SK-N-DZ (cell line): ENCODE measurements at regions not wholly inside any gene's neighbourhood (a gene's known extent, or its start where the extent isn't known, plus 50 kb on each side); places are given as distances from the start of the nearest gene placed in this dataset.

Experiments used
- DNase-seq: peaks from one replicate; pipeline ENCODE4 v3.0.0-alpha.2; 2015; ENCODE audit warnings: low spot score

DNA sequence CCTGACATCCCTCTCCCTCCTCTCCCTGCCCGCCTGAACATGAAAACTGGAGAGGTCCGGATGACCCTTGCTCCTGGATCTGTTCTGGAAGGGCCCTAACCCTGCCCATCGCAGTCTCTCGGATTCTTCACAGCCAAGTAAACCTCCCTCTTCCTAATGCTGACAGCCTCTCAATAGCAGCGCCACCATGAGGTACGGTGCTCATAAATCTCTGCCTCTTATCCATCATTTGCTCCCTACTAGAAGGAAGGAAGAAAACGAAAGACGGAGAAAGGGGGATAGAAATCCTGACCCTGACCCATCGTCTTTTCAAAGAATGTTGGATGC, 257.9 kb downstream of the BCL11A start:
- DNase-seq = no peak

DNA sequence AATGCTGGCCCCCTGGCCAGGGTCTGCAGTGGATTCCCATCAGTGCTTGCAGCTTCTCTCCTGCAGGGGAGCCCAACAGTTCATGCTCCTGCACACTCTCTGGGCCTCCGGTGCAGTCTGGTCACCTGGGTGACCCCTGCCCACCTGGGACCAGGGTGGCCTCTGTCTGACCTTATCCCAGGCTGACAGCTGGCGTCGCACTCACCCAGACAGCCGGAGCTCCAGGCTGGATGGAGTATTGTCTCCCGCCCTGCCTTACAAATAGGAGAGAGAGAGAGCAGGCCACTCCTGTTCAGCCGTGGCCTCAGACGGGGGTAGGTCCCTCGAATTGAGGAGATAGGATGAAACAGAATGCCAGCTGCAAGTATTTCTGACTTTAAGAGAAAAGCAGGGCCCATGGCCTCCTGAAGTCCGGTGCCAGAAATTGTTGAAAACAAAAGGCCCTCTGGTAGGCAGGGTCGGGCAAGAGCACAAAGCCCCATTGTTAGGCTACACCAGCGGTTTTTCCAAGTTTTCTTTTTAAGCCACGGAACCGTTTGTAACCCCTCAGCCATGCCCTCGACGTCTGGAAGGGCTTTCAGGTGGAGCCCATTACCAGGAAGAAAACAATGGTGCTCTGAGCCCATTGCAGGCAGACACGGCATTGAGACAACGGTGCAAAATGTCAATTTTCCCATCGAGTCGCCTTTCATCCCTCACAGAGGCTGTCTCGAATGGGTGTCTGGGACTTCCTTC, 258.4 kb downstream of the BCL11A start:
- DNase-seq = peak; percentile 26

DNA sequence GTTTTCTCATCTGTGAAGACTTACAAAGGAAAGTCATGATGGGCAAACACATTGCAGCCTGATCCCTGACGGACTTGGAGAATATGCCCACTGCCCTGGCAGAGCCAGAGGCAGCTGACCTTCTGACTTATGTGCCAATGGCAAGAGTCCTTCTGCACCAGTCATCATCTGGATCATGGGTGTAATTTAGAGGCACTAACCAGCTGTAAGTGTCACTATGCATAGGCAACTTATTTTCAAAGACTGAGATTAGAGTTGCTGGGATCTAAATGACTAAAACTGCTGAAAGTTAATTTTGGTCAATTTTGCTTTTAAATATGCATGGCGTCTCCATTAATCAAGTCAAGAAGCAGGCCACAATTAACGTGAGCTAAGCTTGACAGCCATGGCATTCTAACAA, 261.2 kb downstream of the BCL11A start:
- DNase-seq = no peak

DNA sequence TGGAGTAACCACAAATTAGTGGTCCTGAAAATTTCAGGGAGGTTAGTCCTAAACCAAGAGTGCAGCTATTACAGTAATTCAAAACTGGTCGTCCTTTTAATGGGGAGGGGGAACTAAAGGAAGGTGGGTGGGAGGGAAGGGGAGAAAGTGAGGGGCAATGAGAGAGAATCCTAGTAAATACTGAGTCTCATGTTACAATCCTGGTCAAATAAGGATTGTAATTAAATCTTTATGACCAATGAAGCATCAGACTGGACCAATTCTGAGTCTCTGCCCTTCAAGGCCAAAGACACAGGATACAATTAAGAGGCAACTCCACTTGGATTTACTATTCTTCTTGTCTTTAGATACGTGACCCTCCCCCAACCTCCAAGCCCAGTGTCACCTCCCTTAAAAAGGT, 262.9 kb downstream of the BCL11A start:
- DNase-seq = no peak

- DNase-seq = no peak
Measured at GRCh38 chr2:60285626-60286316, 267.7 kb downstream of the BCL11A start.

- DNase-seq = no peak
Measured at GRCh38 chr2:60283626-60284025, 269.8 kb downstream of the BCL11A start.

- no peak for DNase-seq
Measured at GRCh38 chr2:60282886-60283285, 270.6 kb downstream of the BCL11A start.

GRCh38 chr2:60281730-60282129, 271.7 kb downstream of the BCL11A start:
- DNase-seq = no peak

DNA sequence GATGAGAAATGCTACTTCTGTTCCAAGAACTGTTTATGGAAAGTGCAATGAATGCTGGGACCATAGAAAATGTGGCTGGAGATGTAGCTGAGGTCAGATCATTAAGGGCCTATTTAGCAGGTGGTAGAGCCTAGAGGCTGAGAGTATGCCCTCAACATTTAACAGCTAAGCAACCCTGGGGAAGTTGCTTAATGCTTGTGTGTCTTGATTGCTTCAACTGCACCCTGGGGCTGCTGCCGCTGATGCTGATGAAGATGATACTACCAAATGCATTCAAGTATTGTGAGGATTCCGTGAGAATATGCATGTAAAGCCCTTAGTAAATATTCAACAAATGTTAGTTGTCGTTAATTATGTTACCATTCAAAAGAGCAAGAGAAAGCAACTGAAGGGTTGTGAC, 273.2 kb downstream of the BCL11A start:
- DNase-seq = no peak

- no peak for DNase-seq
Measured at GRCh38 chr2:60278906-60279305, 274.5 kb downstream of the BCL11A start.

DNA sequence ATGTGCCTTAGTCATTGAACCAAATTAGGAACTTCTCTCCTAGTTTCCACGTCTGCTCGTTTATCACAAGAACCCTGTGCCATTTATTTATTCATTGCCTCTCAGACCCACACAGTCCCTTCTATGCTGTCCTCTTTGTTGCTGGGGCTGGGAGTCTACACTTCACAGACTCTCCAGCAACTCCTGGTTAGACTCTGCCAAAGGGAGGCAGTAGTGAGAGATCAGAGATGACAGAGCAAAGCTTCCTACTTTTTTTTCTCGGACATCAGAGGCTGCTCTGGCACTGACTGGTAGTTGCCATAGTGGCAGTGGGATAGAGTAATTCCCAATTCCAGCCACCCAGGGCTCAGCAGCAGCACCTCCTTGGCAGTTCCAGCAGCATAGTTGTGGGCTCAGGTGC, 277.5 kb downstream of the BCL11A start:
- DNase-seq = no peak

DNA sequence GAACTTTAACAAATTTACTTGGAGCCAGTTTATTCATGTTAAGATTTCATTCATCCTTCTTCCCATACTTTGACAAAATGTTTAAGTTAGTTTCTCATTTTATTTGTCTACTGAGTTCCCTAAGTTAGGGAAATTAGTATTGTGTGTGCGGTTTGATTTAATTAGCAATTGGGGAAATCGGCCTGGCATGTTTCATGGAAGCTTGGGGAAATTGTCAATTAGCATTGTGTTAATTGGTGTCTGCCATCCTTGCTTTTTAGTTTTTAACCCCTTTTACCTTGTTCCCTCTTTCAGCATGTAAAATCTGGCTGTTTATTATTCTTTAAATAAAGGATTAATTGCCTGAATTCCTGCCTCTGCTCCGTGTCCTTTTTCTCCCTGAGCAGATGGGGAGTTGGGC, 279.6 kb downstream of the BCL11A start:
- DNase-seq = no peak

DNA sequence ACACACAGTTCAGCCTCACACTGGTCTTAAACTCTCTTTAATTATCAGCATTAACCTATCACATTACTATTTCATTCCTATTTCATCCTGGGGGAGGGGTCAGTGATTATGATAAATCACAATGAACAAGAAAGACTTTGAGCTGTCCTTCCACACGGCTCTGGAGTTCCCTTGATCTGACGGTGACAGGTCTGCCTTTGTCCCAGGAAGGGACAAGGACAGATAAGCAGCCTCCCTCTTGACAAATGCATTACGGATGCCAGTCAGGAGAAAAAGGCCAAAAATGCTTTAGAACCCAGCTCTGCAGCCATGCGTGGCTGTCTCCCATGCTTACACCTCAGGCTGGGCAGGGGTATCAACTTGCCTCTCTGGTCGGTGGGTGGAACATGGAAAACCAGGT, 281.7 kb downstream of the BCL11A start:
- no peak for DNase-seq

- no peak for DNase-seq
Measured at GRCh38 chr2:60271131-60271530, 282.3 kb downstream of the BCL11A start.

- no peak for DNase-seq
Measured at GRCh38 chr2:60268661-60269060, 284.8 kb downstream of the BCL11A start.

GRCh38 chr2:60268032-60268431, 285.4 kb downstream of the BCL11A start:
- DNase-seq = no peak

DNA sequence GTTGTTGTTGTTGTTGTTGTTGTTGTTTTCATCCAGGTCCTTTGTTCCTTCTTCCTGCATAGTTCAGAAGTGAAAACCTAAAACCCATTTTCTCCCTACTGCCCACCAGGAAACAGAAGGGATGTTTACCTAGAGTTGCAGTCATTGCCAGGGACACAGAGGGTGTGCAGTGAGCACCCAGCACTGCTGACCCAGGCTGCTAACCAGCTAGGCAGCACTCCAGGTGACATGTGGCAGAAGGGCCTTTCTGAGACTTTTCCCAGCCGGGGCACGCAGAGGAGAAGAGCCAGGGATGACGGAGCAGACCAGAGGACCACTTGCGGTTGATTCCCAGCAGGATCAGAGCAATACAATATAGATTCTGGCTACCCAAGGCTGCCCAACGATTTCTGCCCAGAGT, 286.3 kb downstream of the BCL11A start:
- no peak for DNase-seq

GRCh38 chr2:60262178-60262577, 291.3 kb downstream of the BCL11A start:
- no peak for DNase-seq

- no peak for DNase-seq
Measured at GRCh38 chr2:60260639-60261296, 292.7 kb downstream of the BCL11A start.

GRCh38 chr2:60259781-60260180, 293.7 kb downstream of the BCL11A start:
- DNase-seq = no peak

DNA sequence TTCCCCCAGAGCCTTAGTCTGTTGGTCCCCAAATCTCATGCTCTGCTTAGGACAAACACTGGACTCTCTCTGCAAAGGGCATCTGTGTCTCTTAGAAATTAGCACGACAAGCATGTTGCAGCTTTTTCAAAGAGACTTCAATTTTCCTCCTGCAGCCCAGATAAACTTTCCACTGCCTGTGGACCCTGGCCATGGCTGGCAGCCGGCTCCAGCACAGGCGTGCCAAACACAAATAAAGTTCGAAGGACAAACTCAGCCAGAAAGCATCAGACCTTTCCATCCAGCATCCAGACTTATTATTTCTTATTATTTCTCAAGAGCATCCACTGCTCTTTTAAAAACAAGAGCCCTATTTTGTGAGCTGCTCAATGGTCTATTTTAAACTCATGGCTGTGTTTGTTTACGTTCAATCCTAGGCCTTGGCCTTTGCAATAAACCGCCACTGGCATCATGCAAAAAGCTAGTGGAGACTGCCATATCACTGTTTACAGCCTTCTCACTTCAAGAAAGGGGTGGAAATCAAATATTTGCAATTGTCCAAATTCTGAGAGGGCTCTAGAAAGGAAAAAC, 300.8 kb downstream of the BCL11A start:
- DNase-seq = no peak

- no peak for DNase-seq
Measured at GRCh38 chr2:60251247-60251646, 302.2 kb downstream of the BCL11A start.

- DNase-seq = no peak
Measured at GRCh38 chr2:60249879-60250278, 303.6 kb downstream of the BCL11A start.
